GM19397 (cell line): ENCODE measurements at regions not wholly inside any gene's neighbourhood (a gene's known extent, or its start where the extent isn't known, plus 50 kb on each side); places are given as distances from the start of the nearest gene placed in this dataset.

ENCODE experiments used
- ATAC-seq: cut with Tn5 transposase; IDR thresholded peaks from one replicate; pipeline ENCODE4 v1.9.1; 2021; ENCODE audit warnings: mild to moderate bottlenecking, moderate library complexity; ENCODE audit not compliant: unreplicated experiment

DNA sequence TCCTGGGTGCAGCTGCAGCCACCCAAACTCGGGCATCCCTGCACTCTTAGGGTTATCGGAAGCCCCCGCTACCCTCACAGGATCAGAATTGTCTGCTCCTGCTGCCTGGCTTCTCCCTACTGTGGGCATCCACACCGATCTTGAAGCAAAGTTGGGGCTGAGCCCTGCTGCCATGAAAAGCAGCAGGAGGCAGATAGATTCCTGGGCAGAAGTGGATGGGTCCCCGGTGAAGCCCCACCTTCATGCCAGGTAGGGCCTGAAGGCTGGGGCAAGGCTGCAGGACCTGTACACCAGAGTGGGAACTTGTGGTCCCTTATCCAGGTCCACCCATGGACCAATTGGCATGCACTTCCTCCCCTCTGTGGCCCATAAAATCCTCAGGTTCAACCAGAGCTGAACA, 922.6 kb upstream of the KCND2 start:
- no peak for ATAC-seq

GRCh38 chr7:119351320-119351719, 921.7 kb upstream of the KCND2 start:
- no peak for ATAC-seq

- ATAC-seq = no peak
These were observed 898.5 kb upstream of the KCND2 start for GRCh38 chr7:119374436-119374835.

- no peak for ATAC-seq
These were observed 895.1 kb upstream of the KCND2 start for GRCh38 chr7:119377861-119378260.

- no peak for ATAC-seq
These were observed 890.2 kb upstream of the KCND2 start for GRCh38 chr7:119382726-119383125.

DNA sequence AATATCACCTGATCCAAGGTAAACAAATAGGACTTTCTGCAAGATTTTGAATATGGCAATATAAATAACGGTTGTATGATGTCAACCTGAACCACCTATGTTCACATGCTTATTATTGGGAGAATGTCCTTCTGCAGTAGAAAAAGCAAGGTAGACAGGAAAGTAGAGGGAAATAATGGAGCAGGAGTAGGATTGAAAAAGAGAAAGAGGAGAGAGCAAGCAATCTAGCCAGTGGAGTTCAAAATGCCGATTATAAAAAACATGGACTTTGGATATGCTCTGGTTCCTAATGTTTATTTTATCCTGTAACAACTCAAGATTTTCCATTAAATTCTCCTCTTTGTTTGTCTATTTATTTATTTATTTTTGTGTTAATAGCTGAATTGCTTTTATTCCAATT, 878.0 kb upstream of the KCND2 start:
- no peak for ATAC-seq

DNA sequence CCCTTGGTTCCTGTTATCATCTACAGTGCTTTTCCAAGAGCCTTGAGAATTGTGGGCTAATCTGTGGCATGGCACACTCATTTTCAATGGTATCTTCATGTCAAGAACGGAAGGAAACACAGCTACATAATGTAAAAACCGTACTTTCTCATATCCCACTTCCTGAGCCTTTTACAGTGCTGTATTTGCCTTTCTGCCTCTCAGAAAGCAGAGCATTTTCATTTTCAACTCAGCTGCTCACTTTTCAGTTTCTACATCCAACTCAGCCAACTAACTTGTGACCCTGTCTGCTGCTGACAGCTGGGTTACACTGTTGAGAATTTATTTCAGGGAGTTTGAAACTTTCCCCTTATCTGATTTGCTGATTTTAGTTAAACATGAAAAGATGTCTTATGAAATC, 875.8 kb upstream of the KCND2 start:
- peak; percentile 87 for ATAC-seq

DNA sequence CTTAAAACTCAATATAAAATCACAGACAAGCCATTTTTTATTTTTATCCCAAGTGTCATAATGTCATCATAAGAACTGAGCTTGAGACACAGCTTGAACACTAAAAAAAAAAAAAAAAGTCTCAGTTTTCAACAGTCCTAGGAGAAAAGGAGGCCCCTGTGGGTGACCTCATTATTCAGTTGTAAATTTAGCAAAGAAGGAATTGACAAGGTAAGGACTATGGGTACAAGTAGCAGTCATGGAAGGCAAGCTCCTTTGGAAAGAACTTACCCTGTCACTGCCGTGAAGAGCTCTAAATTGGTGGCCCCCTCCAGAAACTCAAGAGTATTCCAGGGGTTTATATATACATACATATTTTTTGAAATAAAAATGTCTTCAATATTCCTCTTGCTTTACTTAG, 864.4 kb upstream of the KCND2 start:
- ATAC-seq = no peak

GRCh38 chr7:119413314-119413805, 859.6 kb upstream of the KCND2 start:
- ATAC-seq = no peak

GRCh38 chr7:119415682-119416081, 857.3 kb upstream of the KCND2 start:
- no peak for ATAC-seq

DNA sequence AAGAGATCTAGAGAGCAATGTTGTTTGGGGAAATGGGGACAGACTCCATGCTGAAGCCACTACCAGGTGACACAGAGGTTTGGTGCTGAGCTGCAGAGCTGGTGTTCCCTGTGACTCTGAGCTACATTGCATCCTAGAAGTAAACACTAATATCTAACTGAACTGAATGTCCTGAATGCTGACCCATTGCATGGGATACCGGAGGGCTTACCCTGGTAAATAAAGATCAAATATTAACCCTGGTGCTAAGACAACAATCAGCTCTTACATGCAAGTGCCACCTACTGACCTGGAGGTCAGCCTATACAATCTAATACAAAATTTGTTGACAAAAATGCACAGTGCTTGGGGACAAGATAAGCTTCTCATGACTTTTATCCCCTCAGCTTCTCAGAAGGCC, 851.3 kb upstream of the KCND2 start:
- no peak for ATAC-seq

DNA sequence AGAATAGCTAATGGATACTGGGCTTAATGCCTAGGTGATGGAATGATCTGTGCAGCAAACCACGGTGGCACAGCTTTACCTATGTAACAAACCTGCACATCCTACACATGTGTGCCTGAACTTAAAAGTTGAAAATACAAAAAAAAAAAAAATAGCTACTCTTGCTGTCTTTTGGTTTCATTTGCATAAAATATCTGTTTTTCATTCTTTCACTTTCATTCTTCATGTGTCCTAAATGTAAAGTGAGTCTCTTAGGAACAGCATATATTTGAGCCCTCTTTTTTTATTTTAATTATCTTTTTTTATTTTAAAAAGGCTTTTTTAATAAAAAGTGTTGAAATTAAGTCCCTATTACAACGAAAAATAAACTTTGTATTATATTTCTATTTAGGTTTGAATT, 836.1 kb upstream of the KCND2 start:
- no peak for ATAC-seq

DNA sequence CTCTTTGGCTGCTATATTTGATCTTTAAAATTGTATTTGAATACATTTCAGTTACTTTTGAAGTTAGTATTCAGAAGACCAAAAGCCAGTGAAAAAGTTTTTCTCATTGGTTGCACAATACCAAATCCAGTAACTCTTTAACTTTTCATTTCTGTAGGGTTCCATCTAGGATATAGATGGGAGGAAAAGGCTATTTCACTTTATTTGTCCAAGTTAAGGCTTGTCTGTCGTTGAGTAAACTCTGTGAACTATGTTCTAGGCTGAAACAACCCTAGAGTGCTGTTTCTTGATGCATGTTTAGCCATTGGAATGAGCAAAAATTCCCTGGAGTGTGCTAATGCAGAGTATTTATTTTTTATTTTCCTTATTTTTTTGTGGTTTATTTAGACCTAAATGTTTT, 834.7 kb upstream of the KCND2 start:
- ATAC-seq = no peak

- no peak for ATAC-seq
These were observed 833.8 kb upstream of the KCND2 start for GRCh38 chr7:119439192-119439591.

- no peak for ATAC-seq
These were observed 820.6 kb upstream of the KCND2 start for GRCh38 chr7:119452401-119452800.

- ATAC-seq = no peak
These were observed 807.1 kb upstream of the KCND2 start for GRCh38 chr7:119465798-119466305.

GRCh38 chr7:119472408-119473038, 800.5 kb upstream of the KCND2 start:
- no peak for ATAC-seq

- peak; percentile 88 for ATAC-seq
These were observed 790.8 kb upstream of the KCND2 start for GRCh38 chr7:119482209-119482608.

DNA sequence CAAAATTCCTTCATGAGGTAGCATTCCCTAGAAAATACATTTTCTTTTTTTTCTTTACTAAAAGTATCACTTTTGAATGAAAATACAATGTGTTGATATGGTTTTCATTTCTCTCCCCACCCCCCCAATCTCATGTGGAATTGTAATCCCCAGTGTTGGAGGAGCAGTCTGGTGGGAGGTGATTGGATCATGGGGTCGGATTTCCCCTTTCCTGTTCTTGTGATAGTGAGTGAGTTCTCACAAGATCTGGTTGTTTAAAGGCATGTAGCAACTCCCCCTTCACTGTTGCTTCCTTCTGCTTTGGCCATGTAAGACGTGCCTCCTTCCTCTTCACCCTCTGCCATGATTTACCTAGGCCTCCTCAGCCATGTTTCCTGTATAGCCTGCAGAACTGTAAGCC, 790.3 kb upstream of the KCND2 start:
- no peak for ATAC-seq

DNA sequence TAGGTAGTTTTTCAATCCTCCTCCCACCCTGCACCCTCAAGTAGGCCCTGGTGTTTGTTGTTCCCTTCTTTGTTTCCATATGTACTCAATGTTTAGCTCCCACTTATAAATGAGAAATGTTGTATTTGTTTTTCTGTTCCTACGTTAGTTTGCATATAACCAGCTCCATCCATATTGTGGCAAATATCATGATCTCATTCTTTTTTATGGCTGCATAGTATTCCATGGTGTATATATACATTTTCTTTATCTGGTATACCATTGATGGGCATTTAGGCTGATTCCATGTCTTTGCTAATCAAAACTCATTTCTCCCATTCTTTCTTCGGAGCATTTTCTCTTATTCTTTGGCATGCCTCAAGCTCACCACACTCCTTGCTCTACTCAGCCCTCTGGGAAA, 789.6 kb upstream of the KCND2 start:
- ATAC-seq = no peak

- no peak for ATAC-seq
These were observed 758.6 kb upstream of the KCND2 start for GRCh38 chr7:119514326-119514725.

- ATAC-seq = no peak
These were observed 757.8 kb upstream of the KCND2 start for GRCh38 chr7:119515214-119515613.

DNA sequence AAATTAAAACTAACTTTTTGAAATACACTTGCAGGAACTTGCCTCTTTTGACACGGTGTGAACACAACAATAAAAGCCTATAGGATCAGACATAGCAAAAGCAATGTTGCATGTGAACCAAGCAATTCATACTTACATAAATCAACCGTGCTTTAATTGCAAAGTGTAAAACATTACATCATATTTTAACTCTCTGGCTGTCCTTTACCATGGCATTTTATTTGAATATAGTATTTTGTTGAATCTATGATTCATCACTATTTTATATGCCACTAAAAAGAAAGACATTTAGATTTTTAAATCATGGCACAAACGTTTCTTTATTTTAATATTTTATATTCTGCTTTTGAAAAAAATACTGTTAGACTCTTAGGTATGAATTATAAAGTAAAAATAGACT, 757.0 kb upstream of the KCND2 start:
- ATAC-seq = no peak
